HG03354 (cell line): ENCODE measurements at regions not wholly inside any gene's neighbourhood (a gene's known extent, or its start where the extent isn't known, plus 50 kb on each side); places are given as distances from the start of the nearest gene placed in this dataset.
A peak's percentile ranks its signal among the peaks of the same experiment; 100 is the strongest.
"Not testable (repeated sequence)": the region's sequence is repeated elsewhere in the genome, so short reads cannot be mapped to it uniquely, and the experiment has no call there.

Experiments used
- ATAC-seq: cut with Tn5 transposase; IDR thresholded peaks from one replicate; pipeline ENCODE4 v1.9.1; 2021; ENCODE audit warnings: mild to moderate bottlenecking; ENCODE audit not compliant: unreplicated experiment, poor library complexity, severe bottlenecking

DNA sequence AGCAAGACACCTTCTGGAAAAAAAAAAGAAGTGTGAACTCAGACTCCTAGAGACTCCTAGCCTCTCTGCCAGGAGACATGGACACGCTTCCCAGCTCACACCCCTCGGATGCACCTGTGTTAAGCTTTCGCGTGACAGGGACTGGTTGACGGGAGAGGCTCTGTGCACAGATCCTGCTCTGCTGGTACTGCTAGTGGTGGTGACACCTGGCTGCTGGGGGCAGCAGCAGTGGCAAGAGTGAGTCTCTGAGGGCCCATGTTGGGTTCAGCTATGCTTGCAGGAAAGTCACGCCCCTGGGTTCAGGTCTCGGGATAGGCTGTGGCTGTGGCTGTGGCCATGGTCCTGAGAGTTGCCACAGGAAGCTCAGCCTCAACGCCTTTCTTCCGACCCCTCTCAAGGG lies 81.1 kb downstream of the XRCC2 start:
- no peak for ATAC-seq

DNA sequence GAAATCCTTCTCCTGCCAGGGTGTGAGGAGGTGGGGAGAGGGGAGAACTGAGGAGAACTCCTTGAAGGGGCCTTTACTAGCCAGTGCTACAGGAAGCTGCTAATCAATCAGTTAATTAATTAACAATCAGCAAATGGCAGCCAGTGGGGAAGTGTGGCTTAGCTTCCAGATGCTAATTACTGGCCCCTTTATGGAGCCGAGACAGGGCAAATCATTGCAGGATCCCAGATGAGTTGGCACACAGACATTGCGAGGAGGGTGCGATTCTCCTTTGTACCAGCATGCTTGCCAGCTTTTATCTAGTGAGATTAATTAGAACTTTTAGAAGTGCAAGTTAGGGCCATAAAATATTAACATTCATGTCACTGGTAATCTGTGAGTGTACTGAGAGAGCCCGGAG lies 84.0 kb downstream of the XRCC2 start:
- no peak for ATAC-seq

DNA sequence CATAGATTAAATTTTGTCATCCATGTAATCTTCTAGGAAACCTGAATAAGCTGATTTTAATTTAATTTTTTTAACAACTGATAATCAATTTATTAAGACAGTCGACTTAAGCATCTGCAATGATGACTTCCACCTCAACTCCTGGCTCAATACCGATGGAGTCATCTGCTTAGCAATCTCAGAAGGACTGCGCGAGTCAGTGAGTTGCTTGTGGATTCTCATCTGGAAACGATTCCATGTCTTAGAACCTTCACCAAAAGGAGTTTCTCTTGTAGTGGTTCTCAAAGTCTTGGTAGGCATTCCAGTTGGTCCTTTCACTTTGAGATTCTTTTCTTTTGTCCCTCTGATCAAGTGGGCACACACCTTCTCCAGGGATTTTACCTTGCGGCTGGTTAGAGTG lies 85.5 kb downstream of the XRCC2 start:
- no peak for ATAC-seq

DNA sequence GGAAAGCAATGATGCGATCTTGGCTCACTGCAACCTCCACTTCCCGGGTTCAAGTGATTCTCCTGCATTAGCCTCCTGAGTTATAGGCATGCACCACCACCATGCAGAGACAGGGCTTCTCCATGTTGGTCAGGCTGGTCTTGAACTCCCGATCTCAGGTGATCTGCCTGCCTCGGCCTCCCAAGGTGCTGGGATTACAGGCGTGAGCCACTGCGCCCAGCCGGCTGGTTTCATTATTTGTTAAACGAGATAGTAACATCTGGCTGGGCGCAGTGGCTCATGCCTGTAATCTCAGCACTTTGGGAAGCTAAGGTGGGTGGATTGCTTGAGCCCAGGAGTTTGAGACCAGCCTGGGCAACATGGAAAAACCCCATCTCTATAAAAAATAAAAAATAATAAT lies 86.1 kb downstream of the XRCC2 start:
- ATAC-seq = not testable (repeated sequence)

DNA sequence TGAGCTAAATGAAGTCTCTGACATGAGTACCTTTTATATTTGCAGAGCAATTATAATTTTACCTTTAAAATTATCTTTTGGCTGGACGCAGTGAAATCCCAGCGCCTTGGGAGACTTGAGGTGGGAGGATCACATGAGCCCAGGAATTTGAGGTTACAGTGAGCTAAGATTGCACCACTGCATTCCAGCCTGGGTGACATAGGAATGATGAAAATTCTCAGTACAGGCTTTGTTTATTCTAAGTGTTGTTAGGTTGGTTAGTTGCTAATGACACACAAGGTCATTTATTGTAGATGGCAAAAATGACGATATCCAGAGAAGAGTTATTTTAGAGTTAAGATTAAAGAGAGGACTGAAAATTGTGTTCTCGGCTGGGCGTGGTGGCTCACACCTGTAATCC lies 87.6 kb downstream of the XRCC2 start:
- no peak for ATAC-seq

DNA sequence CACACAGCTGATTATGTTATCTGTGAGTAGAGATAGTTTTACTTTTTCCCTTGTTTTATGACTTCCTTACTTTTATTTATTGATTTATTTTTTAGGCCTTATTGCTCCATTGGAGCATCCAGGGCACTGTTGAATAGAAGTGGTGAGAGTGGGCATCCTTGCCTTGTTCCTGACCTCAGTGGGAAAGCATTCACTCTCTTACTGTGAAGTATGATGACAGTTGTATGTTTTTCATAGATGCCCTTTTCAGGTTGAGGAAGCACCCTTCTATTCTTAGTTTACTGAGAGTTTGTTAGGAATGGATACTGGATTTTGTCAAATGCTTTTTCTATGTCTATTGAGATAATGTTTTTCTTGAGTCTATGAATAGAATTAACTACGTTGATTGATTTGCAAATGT lies 88.6 kb downstream of the XRCC2 start:
- no peak for ATAC-seq

DNA sequence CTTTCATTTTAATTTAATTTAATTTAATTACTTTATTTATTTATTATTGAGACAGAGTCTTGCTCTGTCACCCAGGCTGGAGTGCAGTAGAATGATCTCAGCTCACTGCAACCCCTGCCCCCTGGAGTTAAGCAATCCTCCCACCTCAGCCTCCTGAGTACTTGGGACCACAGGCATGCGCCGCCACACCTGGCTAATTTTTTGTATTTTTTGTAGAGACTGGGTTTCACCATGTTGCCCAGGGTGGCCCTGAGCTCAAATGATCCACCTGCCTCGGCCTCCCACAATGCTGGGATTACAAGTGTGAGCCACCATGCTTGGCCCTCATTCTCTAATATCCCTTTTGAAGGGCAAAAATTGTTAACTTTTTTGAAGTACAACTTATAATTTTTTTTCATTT lies 92.9 kb downstream of the XRCC2 start:
- ATAC-seq = no peak

DNA sequence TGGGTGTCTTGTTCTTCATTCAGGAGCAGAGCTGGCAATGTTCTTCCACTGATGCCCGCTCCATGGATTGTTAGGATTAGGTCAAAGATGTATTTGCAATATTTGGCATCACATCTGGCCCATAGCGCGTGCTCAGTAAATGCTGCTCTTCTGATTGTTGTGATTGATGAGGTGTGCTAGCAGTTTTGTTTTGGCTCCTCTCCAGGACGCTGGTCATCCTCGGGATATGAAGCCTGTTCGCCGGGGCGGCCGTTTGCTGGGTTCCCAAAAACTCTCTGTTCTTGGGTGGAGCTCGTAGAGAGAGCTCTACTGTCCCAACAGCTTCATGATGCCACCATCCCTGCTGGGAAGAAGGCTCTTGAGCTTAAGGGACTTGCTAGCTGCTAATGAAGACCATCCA lies 96.9 kb downstream of the XRCC2 start:
- ATAC-seq = no peak

DNA sequence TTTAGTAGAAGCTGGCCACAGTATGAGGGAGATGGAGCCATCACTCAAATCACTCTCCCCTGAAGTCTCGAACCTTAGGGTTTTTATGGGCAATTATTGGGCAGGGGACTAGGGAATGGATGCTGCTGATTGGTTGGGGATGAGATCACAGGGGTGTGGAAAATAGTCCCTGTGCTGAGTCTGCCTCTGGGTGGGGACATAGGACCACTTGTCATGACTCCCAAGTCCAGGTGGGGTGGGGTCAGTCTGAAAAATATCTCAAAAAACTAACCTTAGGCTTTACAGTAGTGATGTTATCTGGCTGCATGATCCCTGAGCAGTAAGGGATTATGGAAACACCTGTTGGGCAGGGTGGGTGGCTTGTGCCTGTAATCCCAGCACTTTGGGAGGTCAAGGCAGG lies 98.6 kb downstream of the XRCC2 start:
- no peak for ATAC-seq

DNA sequence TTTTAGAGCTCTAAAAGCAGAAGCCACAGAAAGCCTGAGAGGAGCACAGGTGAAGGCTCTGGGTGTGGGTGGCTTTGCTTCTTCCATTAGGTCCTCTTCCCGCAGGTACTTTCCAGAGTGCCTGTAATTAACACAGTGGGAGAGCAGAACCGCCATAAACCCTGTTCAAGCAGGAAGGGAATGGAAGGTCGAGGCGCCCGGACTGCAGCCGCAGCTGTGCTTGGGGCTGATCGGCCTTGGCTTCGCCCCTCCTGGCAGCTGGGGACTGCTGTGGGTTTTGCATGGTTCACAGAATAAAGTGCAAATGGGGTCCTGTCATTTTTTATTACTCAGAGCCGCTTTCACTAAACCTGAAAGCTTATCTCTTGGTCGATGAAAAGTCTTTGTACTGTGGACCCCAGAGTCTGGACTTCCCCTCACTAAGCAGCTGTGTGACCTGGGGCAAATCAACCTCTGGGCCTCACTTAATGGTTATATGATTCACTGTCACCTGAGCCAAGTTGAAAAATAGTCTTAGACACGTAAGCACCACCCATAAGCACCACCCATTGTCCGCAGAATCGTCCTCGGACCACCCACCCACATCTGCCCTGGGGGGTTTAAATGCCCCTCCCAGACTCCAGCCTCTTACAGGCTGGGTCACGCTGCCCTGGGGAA lies 100.9 kb downstream of the XRCC2 start:
- peak; percentile 85 for ATAC-seq

DNA sequence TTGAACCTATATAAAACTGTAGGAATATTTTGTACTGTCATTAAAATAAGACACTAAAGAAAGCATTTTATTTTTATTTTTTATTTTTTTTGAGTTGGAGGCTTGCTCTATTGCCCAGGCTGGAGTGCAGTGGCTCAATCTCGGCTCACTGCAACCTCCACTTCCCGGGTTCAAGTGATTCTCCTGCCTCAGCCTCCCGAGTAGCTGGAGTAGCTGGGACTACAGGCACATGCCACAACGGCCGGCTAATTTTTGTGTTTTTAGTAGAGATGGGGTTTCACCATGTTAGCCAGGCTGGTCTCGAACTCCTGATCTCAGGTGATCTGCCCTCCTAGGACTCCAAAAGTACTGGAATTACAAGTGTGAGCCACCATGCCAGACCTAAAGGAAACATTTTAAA lies 102.8 kb downstream of the XRCC2 start:
- ATAC-seq = not testable (repeated sequence)

DNA sequence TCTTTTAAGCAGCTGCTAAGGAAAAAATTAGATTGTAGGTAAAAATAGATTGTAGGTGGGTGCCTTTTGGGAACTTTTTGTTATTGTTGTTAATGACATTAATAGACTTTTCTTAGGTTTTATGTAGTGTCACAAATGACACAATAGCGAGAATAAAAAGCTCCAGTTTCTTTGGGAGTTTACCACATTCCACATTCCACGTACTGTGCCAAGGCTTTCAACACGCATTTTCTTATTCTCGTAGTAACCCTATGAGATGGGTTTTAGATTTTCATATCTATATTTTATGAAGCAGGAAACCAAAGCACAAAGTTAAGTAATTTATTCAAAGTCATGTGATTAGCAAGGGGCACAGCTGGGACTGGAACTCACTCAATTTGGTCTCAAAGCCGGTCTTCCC lies 103.8 kb downstream of the XRCC2 start:
- no peak for ATAC-seq

DNA sequence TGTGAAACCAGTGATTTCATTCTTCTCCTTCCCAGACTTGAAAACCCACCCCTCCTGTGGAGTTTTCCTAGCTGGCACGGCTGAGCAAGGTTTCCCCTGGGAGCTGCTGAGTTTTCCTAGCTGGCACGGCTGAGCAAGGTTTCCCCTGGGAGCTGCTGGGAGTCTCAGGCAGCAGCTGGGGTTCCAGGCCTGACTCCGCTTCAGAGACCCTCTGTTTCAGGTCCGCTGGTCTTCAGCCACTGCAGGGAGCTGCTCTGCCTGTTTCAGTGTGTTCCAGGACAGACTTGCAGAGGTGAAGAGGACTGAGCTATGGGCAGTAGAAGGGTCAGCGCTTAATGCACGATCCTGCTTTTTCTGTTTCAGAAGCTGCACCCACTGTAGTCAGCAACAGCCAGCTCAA lies 104.9 kb downstream of the XRCC2 start:
- ATAC-seq = no peak

DNA sequence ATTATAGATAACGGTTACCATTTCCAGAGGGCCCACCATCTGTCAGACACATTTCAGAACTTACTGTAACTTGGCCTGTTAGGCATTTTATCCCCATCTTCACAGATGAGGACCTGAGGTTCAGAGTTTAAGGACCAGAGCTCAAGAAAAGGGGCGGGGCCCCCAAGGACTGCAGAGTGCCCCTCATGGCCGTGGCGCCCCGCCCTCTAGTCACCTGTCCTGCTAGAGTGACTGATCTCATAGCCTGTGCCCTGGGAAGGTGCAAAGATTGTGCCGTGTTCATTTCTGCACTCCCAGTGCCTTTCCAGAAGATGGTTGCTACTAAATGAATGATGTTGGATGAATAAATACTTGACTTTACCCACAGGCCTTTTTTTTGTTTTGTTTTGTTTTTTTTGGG lies 107.0 kb downstream of the XRCC2 start:
- ATAC-seq = no peak

DNA sequence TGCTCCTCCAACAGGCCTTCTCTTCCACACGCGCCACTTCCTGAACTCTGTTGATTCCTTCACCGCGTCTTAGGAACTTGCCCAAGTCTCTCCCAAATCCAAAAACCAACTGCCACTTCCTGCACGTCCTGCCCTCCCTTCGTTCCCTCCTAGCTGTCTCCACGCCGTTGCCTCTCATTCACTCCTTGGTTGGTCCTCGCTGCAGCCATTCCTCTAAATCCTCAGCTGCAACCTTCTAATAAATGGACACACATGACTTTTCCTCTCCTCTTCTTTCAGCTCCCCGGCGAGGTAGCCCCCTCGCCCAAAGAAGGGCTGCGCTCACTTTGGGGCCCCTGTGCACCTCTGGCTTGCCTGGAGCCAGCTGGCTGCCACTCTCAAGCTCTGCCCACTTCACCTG lies 110.2 kb downstream of the XRCC2 start:
- ATAC-seq = no peak

DNA sequence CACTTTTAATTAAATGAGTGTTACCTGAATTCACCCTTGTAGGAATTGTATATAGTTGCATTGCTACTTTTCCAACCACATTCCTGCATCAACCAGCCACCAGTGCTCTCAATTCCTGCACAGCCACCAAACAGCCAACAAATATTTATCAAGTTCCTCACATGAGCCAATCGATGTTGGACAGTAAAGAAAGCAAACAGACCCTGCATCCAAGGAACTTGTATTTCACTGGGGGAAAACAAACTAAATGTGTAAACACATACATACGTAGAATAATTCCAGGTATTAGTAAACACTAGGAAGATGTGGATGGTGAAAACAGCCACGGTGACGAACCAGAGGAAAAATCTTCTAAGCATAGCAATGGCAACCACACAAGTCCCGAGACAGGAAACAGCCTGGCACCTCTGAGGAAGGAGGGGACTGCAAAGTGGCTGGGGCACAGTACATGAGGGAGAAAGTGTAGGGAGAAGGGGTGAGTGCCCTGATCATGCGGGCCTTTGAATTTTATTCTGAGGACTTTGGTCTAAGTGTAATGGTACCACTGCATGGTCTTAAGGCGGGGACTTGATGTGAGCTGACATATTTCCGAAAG lies 111.2 kb downstream of the XRCC2 start:
- ATAC-seq = no peak

DNA sequence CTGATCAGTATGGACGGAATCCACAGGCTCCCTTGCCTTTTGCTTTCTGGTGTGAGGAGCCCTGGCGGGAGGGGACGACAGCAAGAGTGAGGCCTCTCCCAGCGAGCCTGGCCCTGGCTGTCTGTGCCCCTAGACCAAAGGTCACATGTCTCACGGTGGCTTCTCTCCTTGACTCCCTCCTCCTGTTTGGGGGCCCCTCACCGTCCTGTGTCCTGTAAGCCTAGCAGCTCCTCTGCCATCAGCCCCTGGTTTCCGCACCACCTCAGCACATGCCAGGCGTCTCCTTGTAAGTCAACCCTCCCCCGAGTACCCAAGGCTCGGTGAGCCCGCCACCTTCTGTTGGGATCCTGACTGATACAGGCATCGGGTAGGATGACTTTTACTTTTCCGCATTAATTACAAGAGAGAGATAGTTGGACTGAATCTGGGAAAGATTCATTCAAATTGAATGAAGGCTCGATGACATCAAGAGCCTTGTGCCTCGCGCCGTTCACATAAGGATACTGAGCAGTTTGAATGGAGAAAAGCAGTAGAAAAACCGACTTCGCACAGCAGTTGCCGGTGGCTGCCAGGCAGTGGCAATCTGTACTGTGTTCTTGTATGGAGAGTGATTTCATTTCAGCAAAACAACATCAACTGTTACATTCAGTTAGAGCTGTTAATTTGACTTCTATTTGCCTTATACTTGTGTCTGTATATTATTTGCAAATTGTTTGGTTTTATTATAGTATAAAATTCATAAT lies 119.8 kb downstream of the XRCC2 start:
- no peak for ATAC-seq

DNA sequence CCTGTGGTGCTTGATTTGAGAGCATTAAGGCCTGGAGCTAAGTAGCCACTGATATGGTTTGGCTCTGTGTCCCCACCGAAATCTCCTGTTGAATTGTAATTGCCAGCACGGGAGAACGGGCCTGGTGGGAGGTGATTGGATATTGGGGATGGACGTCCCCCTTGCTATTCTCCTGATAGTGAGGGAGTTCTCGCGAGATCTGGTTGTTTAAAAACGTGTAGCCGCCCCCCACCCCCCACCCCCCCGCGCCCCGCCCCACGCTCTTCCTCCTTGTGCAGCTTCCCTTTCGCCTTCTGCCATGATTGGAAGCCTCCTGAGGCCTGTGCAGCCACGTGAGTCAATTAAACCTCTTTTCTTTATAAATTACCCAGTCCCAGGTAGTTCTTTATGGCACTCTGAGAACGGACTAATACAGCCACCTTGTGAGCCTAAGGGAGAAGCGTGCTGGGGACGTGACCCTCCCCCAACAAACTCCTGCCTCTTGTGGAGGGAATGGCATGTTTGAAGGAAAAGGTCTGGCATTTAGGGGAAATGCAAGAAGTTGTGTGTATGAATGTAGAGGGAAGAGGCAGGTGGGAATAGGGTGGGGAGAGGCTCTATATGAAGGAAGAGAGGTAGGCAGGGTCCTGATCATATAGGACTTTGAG lies 118.0 kb upstream of the KMT2C start:
- ATAC-seq = no peak

DNA sequence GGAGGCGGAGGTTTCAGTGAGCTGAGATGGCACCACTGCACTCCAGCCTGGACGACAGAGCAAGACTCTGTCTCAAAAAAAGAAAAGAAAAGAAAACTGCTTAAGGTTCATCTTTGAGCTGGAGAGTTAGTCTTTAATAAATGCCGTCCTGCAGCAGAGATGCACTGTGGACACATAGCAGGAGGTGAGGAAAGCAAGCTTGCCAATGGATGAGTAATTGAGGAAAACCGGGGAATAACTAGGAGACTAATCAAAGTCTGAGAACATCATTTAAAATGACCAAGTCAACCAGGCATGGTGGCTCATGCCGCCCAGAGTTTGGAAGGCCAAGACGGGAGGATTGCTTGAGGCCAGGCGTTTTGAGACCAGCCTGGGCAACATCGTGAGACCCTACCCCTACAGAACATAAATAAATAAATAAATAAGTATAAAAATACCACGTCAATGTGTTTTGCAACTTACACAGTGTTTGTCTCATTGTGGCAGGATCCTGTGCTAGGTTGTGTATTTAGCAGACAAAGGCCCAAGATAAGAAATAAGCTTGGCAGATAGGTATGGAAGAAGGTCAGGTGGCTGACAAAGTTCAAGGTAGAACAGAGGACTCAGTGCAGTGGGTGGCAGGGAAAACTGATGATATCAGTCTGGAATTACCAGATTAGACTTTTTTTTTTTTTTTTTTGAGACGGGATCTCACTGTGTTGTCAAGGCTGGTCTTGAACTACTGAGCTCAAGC lies 115.7 kb upstream of the KMT2C start:
- no peak for ATAC-seq

DNA sequence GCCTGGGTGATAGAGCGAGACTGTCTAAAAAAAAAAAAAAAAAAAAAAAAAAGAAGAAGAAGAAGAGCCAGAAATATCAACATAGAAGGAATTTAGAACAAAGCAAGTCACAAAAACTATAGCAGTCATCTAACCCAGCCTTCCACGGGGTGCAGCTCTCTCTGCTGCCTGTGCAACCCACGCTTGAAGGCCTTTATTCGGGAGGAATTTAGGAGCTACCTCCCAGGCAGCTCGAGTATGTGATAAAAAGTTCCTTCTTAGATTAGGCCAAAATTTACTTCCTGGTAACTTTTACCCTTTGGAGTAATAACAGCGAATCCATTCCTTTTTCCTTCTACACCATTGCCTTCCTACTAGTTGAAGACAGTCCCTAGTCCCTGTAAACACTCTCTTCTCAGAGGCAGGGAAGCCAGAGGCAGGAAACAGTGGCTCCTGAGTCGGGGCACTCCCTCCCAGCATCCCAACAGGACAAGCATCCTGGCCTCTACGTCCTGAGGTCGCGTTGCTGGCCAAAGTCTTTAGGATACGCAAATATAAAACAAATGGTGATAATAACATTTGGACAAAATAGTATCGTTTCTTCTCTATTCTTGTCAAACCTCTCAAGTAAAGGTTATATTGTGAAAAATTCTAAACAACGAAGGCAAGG lies 109.3 kb upstream of the KMT2C start:
- no peak for ATAC-seq
